ENCODE measurements at regions not wholly inside any gene's neighbourhood (a gene's known extent, or its start where the extent isn't known, plus 50 kb on each side); places are given as distances from the start of the nearest gene placed in this dataset.

DNA sequence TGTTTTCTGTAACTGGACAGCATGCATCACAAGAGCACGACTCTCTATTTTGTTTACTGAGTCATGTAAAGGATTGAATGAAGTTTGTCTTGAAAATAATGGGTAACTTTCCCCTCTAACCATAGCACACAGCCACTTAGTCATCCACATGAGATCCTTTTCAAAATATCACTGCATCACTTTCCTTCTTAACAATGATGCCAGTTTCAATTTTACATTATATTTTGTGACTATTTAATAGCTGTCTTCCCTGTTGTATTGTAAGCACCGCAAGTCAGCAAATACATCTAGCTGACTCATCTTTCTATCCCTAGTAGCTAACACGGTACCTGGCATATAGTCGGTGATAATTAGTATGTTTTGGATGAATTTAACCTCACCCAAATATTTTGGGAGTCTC lies 83.3 kb upstream of the PPM1H start:
- WGBS, 4 donors, result 49 to 81% (median 62%) methylated on average over 4 of the region's 4 CpGs
- Histone ChIP-seq H3K36me3 (replicated peaks in 1 of 2) (no peaks in the 10 kb centered on the region), H3K4me3 (no peak overlapping the region), H3K9me3 (replicated peaks in 1 of 3) (no peaks in the 10 kb centered on the region), H3K4me1 (replicated peaks in 1 of 2) (no peaks in the 10 kb centered on the region), H3K27me3 (no peaks in the 10 kb centered on the region), H3K27ac (no peak overlapping the region)
- DNase-seq, result no peak
- intact Hi-C loops (cut with DNase I), result no loop called here
- no peak for TF ChIP-seq POLR2A (IDR thresholded peaks at IDR 0.05)
- TF ChIP-seq, protein P1, sequence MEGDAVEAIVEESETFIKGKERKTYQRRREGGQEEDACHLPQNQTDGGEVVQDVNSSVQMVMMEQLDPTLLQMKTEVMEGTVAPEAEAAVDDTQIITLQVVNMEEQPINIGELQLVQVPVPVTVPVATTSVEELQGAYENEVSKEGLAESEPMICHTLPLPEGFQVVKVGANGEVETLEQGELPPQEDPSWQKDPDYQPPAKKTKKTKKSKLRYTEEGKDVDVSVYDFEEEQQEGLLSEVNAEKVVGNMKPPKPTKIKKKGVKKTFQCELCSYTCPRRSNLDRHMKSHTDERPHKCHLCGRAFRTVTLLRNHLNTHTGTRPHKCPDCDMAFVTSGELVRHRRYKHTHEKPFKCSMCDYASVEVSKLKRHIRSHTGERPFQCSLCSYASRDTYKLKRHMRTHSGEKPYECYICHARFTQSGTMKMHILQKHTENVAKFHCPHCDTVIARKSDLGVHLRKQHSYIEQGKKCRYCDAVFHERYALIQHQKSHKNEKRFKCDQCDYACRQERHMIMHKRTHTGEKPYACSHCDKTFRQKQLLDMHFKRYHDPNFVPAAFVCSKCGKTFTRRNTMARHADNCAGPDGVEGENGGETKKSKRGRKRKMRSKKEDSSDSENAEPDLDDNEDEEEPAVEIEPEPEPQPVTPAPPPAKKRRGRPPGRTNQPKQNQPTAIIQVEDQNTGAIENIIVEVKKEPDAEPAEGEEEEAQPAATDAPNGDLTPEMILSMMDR (IDR thresholded peaks at IDR 0.05), result no peak

DNA sequence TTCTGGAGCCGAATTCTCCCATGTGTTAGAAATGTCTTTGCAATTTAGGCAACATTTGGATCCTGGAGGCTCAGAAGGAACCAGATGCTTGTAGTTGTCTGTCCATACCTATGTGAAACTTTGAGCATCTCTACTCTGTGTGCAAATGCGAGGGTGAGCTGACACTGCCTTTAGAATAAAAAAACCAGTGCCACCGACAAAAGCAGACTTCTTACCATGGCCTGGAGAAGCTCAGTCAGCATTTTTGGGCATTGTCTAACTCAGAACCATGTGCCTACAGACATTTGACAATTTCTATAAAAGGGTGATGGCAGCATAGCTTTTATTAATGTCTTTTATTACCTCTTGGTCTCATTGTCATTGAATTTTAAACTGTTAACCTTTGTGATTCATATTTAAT lies 78.4 kb upstream of the PPM1H start:
- intact Hi-C loops (cut with DNase I), result no loop called here
- WGBS, 4 donors, result 76 to 89% (median 78%) methylated on average over 3 of the region's 3 CpGs

DNA sequence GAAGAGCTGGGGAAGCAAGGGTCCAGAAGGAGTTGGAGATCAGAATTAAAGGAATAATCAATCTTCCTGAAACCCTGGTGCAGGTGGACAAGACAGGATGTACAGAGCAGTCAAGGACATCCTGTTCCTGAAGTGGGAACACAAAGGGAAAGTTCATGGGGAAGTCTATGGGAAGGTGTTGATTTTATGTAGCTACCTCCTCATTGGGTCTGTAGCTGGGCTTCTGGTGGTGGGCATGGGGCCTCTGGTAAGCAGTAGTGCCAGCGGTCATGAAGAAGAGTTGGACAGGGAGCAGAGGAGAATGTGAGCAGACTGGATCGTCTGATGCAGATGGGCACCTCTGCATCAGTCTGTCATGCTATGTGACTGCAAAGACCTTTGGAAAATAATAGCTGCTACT lies 75.7 kb upstream of the PPM1H start:
- TF ChIP-seq POLR2A (IDR thresholded peaks at IDR 0.05), result no peak
- Histone ChIP-seq H3K27me3 (no peaks in the 10 kb centered on the region), H3K36me3 (replicated peaks in 1 of 2) (no peaks in the 10 kb centered on the region), H3K9me3 (replicated peaks in 1 of 3) (no peaks in the 10 kb centered on the region), H3K4me3 (no peak overlapping the region), H3K27ac (no peak overlapping the region), H3K4me1 (replicated peaks in 1 of 2) (no peaks in the 10 kb centered on the region)
- DNase-seq, result no peak
- WGBS, 4 donors, result 78 to 87% (median 83%) methylated on average over 2 of the region's 2 CpGs
- intact Hi-C loops (cut with DNase I), result no loop called here

More for the DNA sequence above, 78.4 kb upstream of the PPM1H start:
- Histone ChIP-seq H3K27ac (no peak overlapping the region), H3K9me3 (replicated peaks in 1 of 3) (no peaks in the 10 kb centered on the region), H3K36me3 (replicated peaks in 1 of 2) (no peaks in the 10 kb centered on the region), H3K4me3 (no peak overlapping the region), H3K4me1 (replicated peaks in 1 of 2) (no peaks in the 10 kb centered on the region), H3K27me3 (no peaks in the 10 kb centered on the region)
- no peak for TF ChIP-seq POLR2A (IDR thresholded peaks at IDR 0.05)
- TF ChIP-seq, protein P1 (IDR thresholded peaks at IDR 0.05), result no peak
- no peak for DNase-seq

DNA sequence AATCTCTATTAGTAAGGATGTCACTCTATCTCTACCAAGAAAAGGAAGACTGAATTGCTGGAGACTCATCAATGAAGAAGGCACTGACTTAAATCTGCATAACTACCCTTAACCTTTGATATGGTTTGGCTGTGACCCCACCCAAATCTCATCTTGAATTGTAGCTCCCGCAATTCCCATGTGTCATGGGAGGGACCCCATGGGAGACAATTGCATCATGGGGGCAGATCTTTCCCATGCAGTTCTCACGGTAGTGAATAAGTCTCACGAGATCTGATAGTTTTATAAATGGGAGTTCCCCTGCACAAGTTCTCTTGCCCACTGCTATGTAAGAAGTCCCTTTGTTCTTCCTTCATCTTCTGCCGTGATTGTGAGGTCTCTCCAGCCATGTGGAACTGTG lies 73.4 kb upstream of the PPM1H start:
- H3K36me3 ChIP-seq (replicated peaks in 1 of 2), result no peaks in the 10 kb centered on the region
- H3K27ac ChIP-seq, result no peak overlapping the region
- DNase-seq, result no peak
- H3K27me3 ChIP-seq, result no peaks in the 10 kb centered on the region
- H3K9me3 ChIP-seq (replicated peaks in 1 of 3), result no peaks in the 10 kb centered on the region
- 80 to 89% (median 86%) methylated on average over 4 of the region's 4 CpGs for WGBS, 4 donors
- H3K4me3 ChIP-seq, result no peak overlapping the region
- no peak for TF ChIP-seq POLR2A (IDR thresholded peaks at IDR 0.05)
- TF ChIP-seq, protein P1 (IDR thresholded peaks at IDR 0.05), result no peak
- intact Hi-C loops (cut with DNase I), result no loop called here
- H3K4me1 ChIP-seq (replicated peaks in 1 of 2), result no peaks in the 10 kb centered on the region

DNA sequence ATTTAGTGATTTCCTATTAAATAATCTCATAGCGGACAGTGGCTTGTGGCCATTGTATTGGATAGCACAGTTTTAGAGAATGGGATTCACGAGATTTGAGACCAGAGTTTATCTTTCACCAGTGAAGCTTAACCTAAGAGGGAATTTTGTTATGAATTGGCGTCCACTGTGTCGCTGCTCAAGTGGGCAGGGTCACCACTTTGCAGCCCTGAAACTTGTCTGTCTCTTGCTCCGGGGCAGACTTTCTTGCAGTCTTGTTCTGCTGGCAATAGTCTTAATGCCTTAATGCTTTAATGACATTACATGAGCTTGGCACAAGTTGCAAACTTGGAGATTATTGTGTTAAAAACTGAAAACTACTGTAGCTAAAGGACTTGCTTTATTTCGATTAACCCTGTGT lies 72.8 kb upstream of the PPM1H start:
- Histone ChIP-seq H3K4me3 (no peak overlapping the region), H3K36me3 (replicated peaks in 1 of 2) (no peaks in the 10 kb centered on the region), H3K27ac (no peak overlapping the region), H3K27me3 (no peaks in the 10 kb centered on the region), H3K4me1 (replicated peaks in 1 of 2) (no peaks in the 10 kb centered on the region), H3K9me3 (replicated peaks in 1 of 3) (no peaks in the 10 kb centered on the region)
- 65 to 75% (median 74%) methylated on average over 6 of the region's 6 CpGs for WGBS, 4 donors
- intact Hi-C loops (cut with DNase I), result no loop called here
- DNase-seq, result no peak
- TF ChIP-seq, protein P1 (IDR thresholded peaks at IDR 0.05), result no peak

All from adrenal gland (tissue), 9 donors.